IMR-90 (cell line): ENCODE measurements at regions not wholly inside any gene's neighbourhood (a gene's known extent, or its start where the extent isn't known, plus 50 kb on each side); places are given as distances from the start of the nearest gene placed in this dataset.

Source experiments
- ATAC-seq: fragments of 200-7000 bp; cut with Tn5 transposase; 2 replicates; pipeline ENCODE4 v1.9.1; 2020; ENCODE audit warnings: low read depth, mild to moderate bottlenecking, moderate library complexity
- BruUV-seq: library from RNA; stranded (reverse); fragments of 400-500 nt; replicated peaks from 2 replicates; lab custom pipeline; 2021; lab: Mats Ljungman, UMichigan
- CTCF ChIA-PET: fragments of 300-600 bp; formaldehyde crosslinking; extraction: SDS; loops from one replicate; lab custom pipeline; 2021; ENCODE audit warnings: antibody characterized with exemption; lab: Yijun Ruan, JAX
- POLR2A ChIA-PET: fragments of 300-600 bp; sonication (Branson Sonifier 250); formaldehyde crosslinking; loops from one replicate; lab custom pipeline; 2022; ENCODE audit warnings: antibody characterized with exemption; ENCODE audit not compliant: unreplicated experiment; lab: Charles Lee
- DNase-seq: peaks from one replicate; pipeline ENCODE4 v3.0.0; 2013
- H2AFZ ChIP-seq: replicated peaks from 2 replicates; pipeline ENCODE3; 2013; ENCODE audit warnings: low read length, mild to moderate bottlenecking; ENCODE audit not compliant: poor library complexity
- H2AK5ac ChIP-seq: 2 replicates; pipeline ENCODE4 v1.6.1; 2013; ENCODE audit warnings: low read depth, low read length, inconsistent platforms
- H2AK9ac ChIP-seq: replicated peaks from 2 replicates; pipeline ENCODE3; 2013; ENCODE audit warnings: mild to moderate bottlenecking, low read depth, low read length, moderate library complexity; ENCODE audit not compliant: poor library complexity
- H2BK120ac ChIP-seq: 2 replicates; pipeline ENCODE4 v1.6.1; 2013; ENCODE audit warnings: low read depth, low read length, inconsistent platforms
- H2BK15ac ChIP-seq: 3 replicates; pipeline ENCODE4 v1.6.1; 2013; ENCODE audit warnings: low read depth, low read length, inconsistent platforms
- H2BK20ac ChIP-seq: 2 replicates; pipeline ENCODE4 v1.6.1; 2013; ENCODE audit warnings: low read depth, mild to moderate bottlenecking, inconsistent platforms, low read length, moderate library complexity
- H2BK5ac ChIP-seq: 2 replicates; pipeline ENCODE4 v1.6.1; 2013; ENCODE audit warnings: mild to moderate bottlenecking, low read depth, low read length, inconsistent platforms; ENCODE audit not compliant: poor library complexity, severe bottlenecking
- H3K14ac ChIP-seq: replicated peaks from 2 replicates; pipeline ENCODE4 v1.6.1; 2013; ENCODE audit warnings: low read depth, low read length, inconsistent platforms
- H3K18ac ChIP-seq: 2 replicates; pipeline ENCODE4 v1.6.1; 2013; ENCODE audit warnings: low read depth, low read length, control low read depth
- H3K23ac ChIP-seq: 2 replicates; pipeline ENCODE4 v1.6.1; 2013; ENCODE audit warnings: low read depth, low read length, inconsistent platforms
- H3K27ac ChIP-seq: 2 replicates; pipeline ENCODE4 v1.5.1; 2013; ENCODE audit warnings: mild to moderate bottlenecking, control low read depth, low read length; ENCODE audit not compliant: insufficient read depth
- H3K27me3 ChIP-seq: 2 replicates; pipeline ENCODE4 v1.6.1; 2013; ENCODE audit warnings: low read length; ENCODE audit not compliant: control insufficient read depth, insufficient read depth
- H3K36me3 ChIP-seq: 2 replicates; pipeline ENCODE4 v1.6.1; 2013; ENCODE audit warnings: low read length, mixed read lengths; ENCODE audit not compliant: control insufficient read depth, insufficient read depth
- H3K4ac ChIP-seq: 2 replicates; pipeline ENCODE4 v1.6.1; 2013; ENCODE audit warnings: low read depth, low read length, inconsistent platforms
- H3K4me1 ChIP-seq: 2 replicates; pipeline ENCODE4 v1.6.1; 2013; ENCODE audit warnings: low read length, mixed read lengths; ENCODE audit not compliant: control insufficient read depth, insufficient read depth
- H3K4me2 ChIP-seq: 2 replicates; pipeline ENCODE4 v1.6.1; 2013; ENCODE audit warnings: low read depth, mild to moderate bottlenecking, control low read depth, low read length, moderate library complexity
- H3K4me3 ChIP-seq: 2 replicates; pipeline ENCODE4 v1.5.1; 2013; ENCODE audit warnings: low read depth, mild to moderate bottlenecking, control low read depth, low read length, moderate library complexity; ENCODE audit not compliant: insufficient read depth
- H3K56ac ChIP-seq: 2 replicates; pipeline ENCODE4 v1.6.1; 2013; ENCODE audit warnings: low read length, inconsistent platforms; ENCODE audit not compliant: insufficient read depth; ENCODE audit errors: extremely low read depth
- H3K79me1 ChIP-seq, 2 experiments: 2 replicates each; pipeline ENCODE4 v1.6.1; 2013; ENCODE audit warnings: low read length in 2 of 2, inconsistent platforms in 1 of 2, low read depth in 1 of 2
- H3K9ac ChIP-seq: 2 replicates; pipeline ENCODE4 v1.6.1; 2013; ENCODE audit warnings: low read depth, low read length, control low read depth
- H3K9me1 ChIP-seq: 2 replicates; pipeline ENCODE4 v1.6.1; 2013; ENCODE audit warnings: low read length, inconsistent platforms; ENCODE audit not compliant: insufficient read depth
- H3K9me3 ChIP-seq: 2 replicates; pipeline ENCODE4 v1.6.1; 2013; ENCODE audit warnings: low read length; ENCODE audit not compliant: control insufficient read depth, insufficient read depth
- H4K20me1 ChIP-seq: 2 replicates; pipeline ENCODE4 v1.6.1; 2013; ENCODE audit warnings: low read length, inconsistent platforms; ENCODE audit not compliant: insufficient read depth
- H4K5ac ChIP-seq: 2 replicates; pipeline ENCODE4 v1.6.1; 2013; ENCODE audit warnings: mild to moderate bottlenecking, low read depth, low read length, control low read depth
- H4K8ac ChIP-seq, 2 experiments: 2 replicates each; pipeline ENCODE4 v1.6.1; 2013; ENCODE audit warnings: low read depth in 2 of 2, low read length in 2 of 2, control low read depth in 1 of 2, inconsistent platforms in 1 of 2
- H4K91ac ChIP-seq: 2 replicates; pipeline ENCODE4 v1.6.1; 2013; ENCODE audit warnings: low read depth, low read length, inconsistent platforms; ENCODE audit not compliant: insufficient read depth
- CEBPB ChIP-seq: IDR thresholded peaks from 2 replicates; pipeline ENCODE4 v1.6.1; 2012; ENCODE audit warnings: low read depth, low read length, improper control_type of control experiment
- CHD1 ChIP-seq: IDR thresholded peaks from 2 replicates; pipeline ENCODE4 v1.6.1; 2012; ENCODE audit warnings: low read depth, low read length, improper control_type of control experiment
- CTCF ChIP-seq: conservative IDR thresholded peaks from 2 replicates; pipeline ENCODE4 v1.5.1; 2012; ENCODE audit warnings: mild to moderate bottlenecking, low read depth, low read length, improper control_type of control experiment
- ELK1 ChIP-seq: fragments of 150-350 bp; IDR thresholded peaks from 2 replicates; pipeline ENCODE4 v1.6.1; 2016; ENCODE audit warnings: low read depth, mild to moderate bottlenecking, low read length, moderate library complexity, borderline replicate concordance
- FOS ChIP-seq: fragments of 150-350 bp; IDR thresholded peaks from 2 replicates; pipeline ENCODE4 v1.6.1; 2016; ENCODE audit warnings: low read depth, low read length
- MAFK ChIP-seq: IDR thresholded peaks from 2 replicates; pipeline ENCODE4 v1.6.1; 2012; ENCODE audit warnings: low read depth, low read length, improper control_type of control experiment
- MAZ ChIP-seq: IDR thresholded peaks from 2 replicates; pipeline ENCODE4 v1.6.1; 2012; ENCODE audit warnings: low read depth, mild to moderate bottlenecking, low read length, improper control_type of control experiment, moderate library complexity, borderline replicate concordance
- MXI1 ChIP-seq: IDR thresholded peaks from 2 replicates; pipeline ENCODE4 v1.6.1; 2012; ENCODE audit warnings: low read depth, mild to moderate bottlenecking, low read length, moderate library complexity, borderline replicate concordance
- NFE2L2 ChIP-seq: fragments of 150-350 bp; IDR thresholded peaks from 2 replicates; pipeline ENCODE4 v1.6.1; 2016; ENCODE audit warnings: low read depth, mild to moderate bottlenecking, low read length
- POLR2A ChIP-seq: IDR thresholded peaks from 2 replicates; pipeline ENCODE4 v1.6.1; 2012; ENCODE audit warnings: mild to moderate bottlenecking, low read depth, low read length
- RAD21 ChIP-seq: IDR thresholded peaks from 2 replicates; pipeline ENCODE4 v1.6.1; 2012; ENCODE audit warnings: low read length, improper control_type of control experiment
- RCOR1 ChIP-seq: IDR thresholded peaks from 2 replicates; pipeline ENCODE4 v1.6.1; 2012; ENCODE audit warnings: mild to moderate bottlenecking, low read length, improper control_type of control experiment; ENCODE audit not compliant: insufficient replicate concordance
- RFX5 ChIP-seq: IDR thresholded peaks from 2 replicates; pipeline ENCODE4 v1.8.0; 2012; ENCODE audit warnings: low read depth, mild to moderate bottlenecking, low read length, moderate library complexity
- SMC3 ChIP-seq: fragments of 150-350 bp; IDR thresholded peaks from 2 replicates; pipeline ENCODE4 v1.6.1; 2016; ENCODE audit warnings: low read depth, mild to moderate bottlenecking, antibody characterized with exemption, low read length, moderate library complexity
- USF2 ChIP-seq: fragments of 150-350 bp; IDR thresholded peaks from 2 replicates; pipeline ENCODE4 v1.6.1; 2017; ENCODE audit warnings: mild to moderate bottlenecking, antibody characterized with exemption, low read length, low read depth
- WGBS, 2 experiments: methylation state at CpG; one replicate each; pipeline versions ENCODE4 v1.1.5 to v1.1.7; 2013; ENCODE audit warnings: missing lambda C conversion rate in 2 of 2; ENCODE audit not compliant: insufficient read length in 1 of 2; ENCODE audit errors: extremely low coverage in 2 of 2; 5-methylcytosine and 5-hydroxymethylcytosine counted together
- dilution Hi-C: fragments of 300-500 bp; cut with HindIII; formaldehyde crosslinking; loops from one replicate; pipeline ENCODE4 v1.14.3; 2018; ENCODE audit warnings: low sequenced_read_pairs; ENCODE audit not compliant: unreplicated experiment
- in situ Hi-C: fragments of 300-500 bp; cut with MboI; formaldehyde crosslinking; loops from 3 replicates; pipeline ENCODE4 v1.14.3; 2019; ENCODE audit warnings: low sequenced_read_pairs, inconsistent platforms, mixed read lengths
- intact Hi-C: fragments of 100-400 bp; cut with micrococcal nuclease; formaldehyde crosslinking; loops from 2 replicates; pipeline ENCODE4 v1.10.0; 2022

- intact Hi-C loops (no loop called here), dilution Hi-C loops (no loop called here)
- CTCF ChIA-PET = no interaction called here
These were observed 171.3 kb downstream of the FZD1 start for GRCh38 chr7:91435381-91436059.

More at GRCh38 chr7:91435381-91436059, 171.3 kb downstream of the FZD1 start:
- Histone ChIP-seq H3K79me1 (no peaks in the 10 kb centered on the region), H2BK5ac (no peak overlapping the region), H3K14ac (no peak overlapping the region), H4K8ac (no peak overlapping the region), H4K20me1 (no peaks in the 10 kb centered on the region), H3K23ac (no peak overlapping the region), H3K4ac (no peak overlapping the region), H2AFZ (no peak overlapping the region), H2AK5ac (no peak overlapping the region), H3K9me1 (no peaks in the 10 kb centered on the region), H3K4me1 (no peaks in the 10 kb centered on the region), H4K91ac (no peak overlapping the region), H3K9me3 (no peaks in the 10 kb centered on the region), H2BK120ac (no peak overlapping the region), H2AK9ac (no peak overlapping the region), H3K27ac (no peak overlapping the region), H3K36me3 (no peaks in the 10 kb centered on the region), H2BK20ac (no peak overlapping the region), H3K27me3 (no peaks in the 10 kb centered on the region), H3K4me2 (no peak overlapping the region), H3K4me3 (no peak overlapping the region), H3K9ac (no peak overlapping the region), H2BK15ac (no peak overlapping the region), H3K18ac (no peak overlapping the region), H3K56ac (no peak overlapping the region), H4K5ac (no peak overlapping the region)
- TF ChIP-seq RCOR1 (no peak), MXI1 (no peak), NFE2L2 (no peak), RAD21 (no peak), ELK1 (no peak), RFX5 (no peak), USF2 (no peak), CHD1 (no peak), MAFK (no peak), POLR2A (no peak), FOS (no peak), CEBPB (no peak), SMC3 (no peak), MAZ (no peak), CTCF (no peak)
- POLR2A ChIA-PET = no interaction called here
- WGBS, 2 experiments = no CpG with 5 or more reads among the region's 2 CpGs
- no TSS peak for BruUV-seq
- in situ Hi-C loops = no loop called here
- ATAC-seq = no peak
- DNase-seq = no peak
